ENCODE measurements at regions not wholly inside any gene's neighbourhood (a gene's known extent, or its start where the extent isn't known, plus 50 kb on each side); places are given as distances from the start of the nearest gene placed in this dataset.

GRCh38 chr9:118162716-118163115 is 458.5 kb downstream of the TLR4 start:
- Histone ChIP-seq H3K36me3 (ENCODE audit: control insufficient read depth, insufficient read depth, low read length) (no peaks in the 10 kb centered on the region), H3K4me1 (ENCODE audit: control insufficient read depth, extremely low read depth, insufficient read depth, low read length) (no peaks in the 10 kb centered on the region), H3K4me2 (ENCODE audit: extremely low read depth, insufficient read depth, low read length) (no peak overlapping the region), H2AFZ (ENCODE audit: low read length) (no peak overlapping the region), H3K9me3 (ENCODE audit: control insufficient read depth, insufficient read depth, low read depth, low read length) (no peaks in the 10 kb centered on the region), H3K4me3 (replicated peaks in 1 of 4; ENCODE audit: control extremely low read depth in 1 of 4, insufficient read depth in 1 of 4, low read depth in 3 of 4, low read length in 4 of 4) (no peak overlapping the region), H3K27me3 (ENCODE audit: control insufficient read depth, insufficient read depth, low read length) (no peaks in the 10 kb centered on the region), H3K27ac (ENCODE audit: insufficient read depth, low read length) (no peak overlapping the region), H4K20me1 (ENCODE audit: control insufficient read depth, extremely low read depth, insufficient read depth, low read length) (no peaks in the 10 kb centered on the region), H3K9ac (ENCODE audit: insufficient read depth, low read length) (no peak overlapping the region), H3K79me2 (ENCODE audit: control insufficient read depth, insufficient read depth, low read length) (no peaks in the 10 kb centered on the region)
- no peak for DNase-seq (ENCODE audit: low read depth in 2 of 2)
- TF ChIP-seq EZH2 (IDR thresholded peaks at IDR 0.05; ENCODE audit: low read length, missing control alignments) (no peak), CTCF (conservative IDR thresholded peaks at IDR 0.05 in 1 of 2, IDR thresholded peaks at IDR 0.05 in 1 of 2; ENCODE audit: low read depth in 1 of 2, low read length in 2 of 2) (no peak)

- Histone ChIP-seq H3K4me2 (ENCODE audit: extremely low read depth, insufficient read depth, low read length) (no peak overlapping the region), H3K27ac (ENCODE audit: insufficient read depth, low read length) (no peak overlapping the region), H3K4me1 (ENCODE audit: control insufficient read depth, extremely low read depth, insufficient read depth, low read length) (no peaks in the 10 kb centered on the region), H3K4me3 (replicated peaks in 1 of 4; ENCODE audit: control extremely low read depth in 1 of 4, insufficient read depth in 1 of 4, low read depth in 3 of 4, low read length in 4 of 4) (no peak overlapping the region), H2AFZ (ENCODE audit: low read length) (no peak overlapping the region), H3K36me3 (ENCODE audit: control insufficient read depth, insufficient read depth, low read length) (no peaks in the 10 kb centered on the region), H3K79me2 (ENCODE audit: control insufficient read depth, insufficient read depth, low read length) (no peaks in the 10 kb centered on the region), H3K9me3 (ENCODE audit: control insufficient read depth, insufficient read depth, low read depth, low read length) (no peaks in the 10 kb centered on the region), H3K9ac (ENCODE audit: insufficient read depth, low read length) (no peak overlapping the region), H3K27me3 (ENCODE audit: control insufficient read depth, insufficient read depth, low read length) (no peaks in the 10 kb centered on the region), H4K20me1 (ENCODE audit: control insufficient read depth, extremely low read depth, insufficient read depth, low read length) (no peaks in the 10 kb centered on the region)
- no peak for DNase-seq (ENCODE audit: low read depth in 2 of 2)
- TF ChIP-seq EZH2 (IDR thresholded peaks at IDR 0.05; ENCODE audit: low read length, missing control alignments): no peak
- TF ChIP-seq CTCF (conservative IDR thresholded peaks at IDR 0.05 in 1 of 2, IDR thresholded peaks at IDR 0.05 in 1 of 2; ENCODE audit: low read depth in 1 of 2, low read length in 2 of 2): no peak
Measured at GRCh38 chr9:118163751-118164150, 459.5 kb downstream of the TLR4 start.

DNA sequence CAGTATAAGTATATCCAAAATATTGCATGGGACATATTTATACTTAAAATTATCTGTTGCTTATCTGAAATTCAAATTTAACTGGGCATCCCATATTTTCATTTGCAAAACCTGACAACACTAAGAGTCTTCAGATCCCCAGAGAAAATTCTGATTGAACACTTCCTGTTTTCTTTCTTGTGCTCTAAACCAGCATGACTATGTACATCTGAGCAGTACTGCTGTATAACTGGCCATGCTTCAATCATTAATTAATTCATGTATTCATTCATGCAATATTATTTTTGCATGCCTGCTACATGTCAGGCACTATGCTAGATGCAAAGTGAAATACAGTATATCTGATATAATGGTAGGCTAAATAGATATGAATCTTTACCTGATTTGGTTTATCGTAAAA is 461.2 kb downstream of the TLR4 start:
- Histone ChIP-seq H3K4me1 (ENCODE audit: control insufficient read depth, extremely low read depth, insufficient read depth, low read length) (no peaks in the 10 kb centered on the region), H2AFZ (ENCODE audit: low read length) (no peak overlapping the region), H4K20me1 (ENCODE audit: control insufficient read depth, extremely low read depth, insufficient read depth, low read length) (no peaks in the 10 kb centered on the region), H3K9ac (ENCODE audit: insufficient read depth, low read length) (no peak overlapping the region), H3K4me2 (ENCODE audit: extremely low read depth, insufficient read depth, low read length) (no peak overlapping the region), H3K9me3 (ENCODE audit: control insufficient read depth, insufficient read depth, low read depth, low read length) (no peaks in the 10 kb centered on the region), H3K27ac (ENCODE audit: insufficient read depth, low read length) (no peak overlapping the region), H3K36me3 (ENCODE audit: control insufficient read depth, insufficient read depth, low read length) (no peaks in the 10 kb centered on the region), H3K4me3 (replicated peaks in 1 of 4; ENCODE audit: control extremely low read depth in 1 of 4, insufficient read depth in 1 of 4, low read depth in 3 of 4, low read length in 4 of 4) (no peak overlapping the region), H3K27me3 (ENCODE audit: control insufficient read depth, insufficient read depth, low read length) (no peaks in the 10 kb centered on the region), H3K79me2 (ENCODE audit: control insufficient read depth, insufficient read depth, low read length) (no peaks in the 10 kb centered on the region)
- no peak for DNase-seq (ENCODE audit: low read depth in 2 of 2)
- no peak for TF ChIP-seq CTCF (conservative IDR thresholded peaks at IDR 0.05 in 1 of 2, IDR thresholded peaks at IDR 0.05 in 1 of 2; ENCODE audit: low read depth in 1 of 2, low read length in 2 of 2)
- no peak for TF ChIP-seq EZH2 (IDR thresholded peaks at IDR 0.05; ENCODE audit: low read length, missing control alignments)
